ENCODE measurements at regions not wholly inside any gene's neighbourhood (a gene's known extent, or its start where the extent isn't known, plus 50 kb on each side); places are given as distances from the start of the nearest gene placed in this dataset.

GRCh38 chr1:163406772-163407171 is 85.0 kb downstream of the NUF2 start:
- DNase-seq, result peak; percentile 12

- no peak for DNase-seq
Measured at GRCh38 chr1:163408262-163408661, 86.5 kb downstream of the NUF2 start.

- peak; percentile 76 for DNase-seq
Measured at GRCh38 chr1:163410073-163410999, 88.6 kb downstream of the NUF2 start.

GRCh38 chr1:163412221-163412620 is 90.5 kb downstream of the NUF2 start:
- DNase-seq, result no peak

GRCh38 chr1:163414778-163415177 is 93.0 kb downstream of the NUF2 start:
- no peak for DNase-seq

GRCh38 chr1:163421701-163422100 is 99.9 kb downstream of the NUF2 start:
- no peak for DNase-seq

- DNase-seq, result no peak
Measured at GRCh38 chr1:163422738-163423404, 101.1 kb downstream of the NUF2 start.

- DNase-seq, result no peak
Measured at GRCh38 chr1:163426505-163427251, 104.9 kb downstream of the NUF2 start.

- DNase-seq, result no peak
Measured at GRCh38 chr1:163427279-163427678, 105.5 kb downstream of the NUF2 start.

GRCh38 chr1:163436140-163436812 is 114.5 kb downstream of the NUF2 start:
- DNase-seq, result peak; percentile 84

- no peak for DNase-seq
Measured at GRCh38 chr1:163439471-163439870, 117.7 kb downstream of the NUF2 start.

GRCh38 chr1:163440090-163440489 is 118.3 kb downstream of the NUF2 start:
- no peak for DNase-seq

- DNase-seq, result no peak
Measured at GRCh38 chr1:163442231-163442879, 120.6 kb downstream of the NUF2 start.

- no peak for DNase-seq
Measured at GRCh38 chr1:163442895-163443294, 121.1 kb downstream of the NUF2 start.

GRCh38 chr1:163443863-163444262 is 122.1 kb downstream of the NUF2 start:
- DNase-seq, result no peak

- DNase-seq, result no peak
Measured at GRCh38 chr1:163444665-163445064, 122.9 kb downstream of the NUF2 start.

GRCh38 chr1:163450986-163451385 is 129.2 kb downstream of the NUF2 start:
- no peak for DNase-seq

- no peak for DNase-seq
Measured at GRCh38 chr1:163459539-163459938, 137.8 kb downstream of the NUF2 start.

GRCh38 chr1:163467289-163467688 is 145.5 kb downstream of the NUF2 start:
- no peak for DNase-seq

GRCh38 chr1:163471779-163472650 is 150.3 kb downstream of the NUF2 start:
- DNase-seq, result no peak

- DNase-seq, result no peak
Measured at GRCh38 chr1:163472651-163473248, 151.0 kb downstream of the NUF2 start.

Data from NCI-H1694 (cell line).